EH (cell line): ENCODE measurements at regions not wholly inside any gene's neighbourhood (a gene's known extent, or its start where the extent isn't known, plus 50 kb on each side); places are given as distances from the start of the nearest gene placed in this dataset.
"Not testable (repeated sequence)": the region's sequence is repeated elsewhere in the genome, so short reads cannot be mapped to it uniquely, and the experiment has no call there.

ENCODE experiments used
- DNase-seq: peaks from one replicate; pipeline ENCODE4 v3.0.0-alpha.2; 2015; ENCODE audit warnings: low read depth

- peak; percentile 44 for DNase-seq
These were observed 147.8 kb upstream of the BCOR start for GRCh38 chrX:40245488-40246071.

GRCh38 chrX:40244980-40245379 lies 147.2 kb upstream of the BCOR start:
- DNase-seq: peak; percentile 15

GRCh38 chrX:40243755-40244515 lies 146.2 kb upstream of the BCOR start:
- no peak for DNase-seq

GRCh38 chrX:40240844-40241243 lies 143.1 kb upstream of the BCOR start:
- no peak for DNase-seq

- DNase-seq: no peak
These were observed 140.0 kb upstream of the BCOR start for GRCh38 chrX:40237731-40238178.

- DNase-seq: no peak
These were observed 132.9 kb upstream of the BCOR start for GRCh38 chrX:40230646-40231045.

GRCh38 chrX:40227125-40227524 lies 129.4 kb upstream of the BCOR start:
- DNase-seq: no peak

GRCh38 chrX:40224658-40225057 lies 126.9 kb upstream of the BCOR start:
- no peak for DNase-seq

GRCh38 chrX:40222612-40223011 lies 124.9 kb upstream of the BCOR start:
- not testable (repeated sequence) for DNase-seq

GRCh38 chrX:40213092-40213491 lies 115.3 kb upstream of the BCOR start:
- no peak for DNase-seq

GRCh38 chrX:40209951-40210617 lies 112.3 kb upstream of the BCOR start:
- DNase-seq: peak; percentile 10

- DNase-seq: peak; percentile 15
These were observed 109.9 kb upstream of the BCOR start for GRCh38 chrX:40207626-40208025.

- no peak for DNase-seq
These were observed 107.7 kb upstream of the BCOR start for GRCh38 chrX:40205471-40205870.

GRCh38 chrX:40202456-40202855 lies 104.7 kb upstream of the BCOR start:
- no peak for DNase-seq

GRCh38 chrX:40201329-40201885 lies 103.6 kb upstream of the BCOR start:
- DNase-seq: no peak

- DNase-seq: peak; percentile 39
These were observed 101.9 kb upstream of the BCOR start for GRCh38 chrX:40199704-40200103.

- no peak for DNase-seq
These were observed 99.3 kb upstream of the BCOR start for GRCh38 chrX:40197071-40197470.

GRCh38 chrX:40195368-40195767 lies 97.6 kb upstream of the BCOR start:
- no peak for DNase-seq

- no peak for DNase-seq
These were observed 94.4 kb upstream of the BCOR start for GRCh38 chrX:40192196-40192595.

- DNase-seq: peak; percentile 51
These were observed 91.9 kb upstream of the BCOR start for GRCh38 chrX:40189637-40190036.

- DNase-seq: peak; percentile 89
These were observed 91.0 kb upstream of the BCOR start for GRCh38 chrX:40188573-40189417.

GRCh38 chrX:40184968-40185367 lies 87.2 kb upstream of the BCOR start:
- DNase-seq: no peak
